Adrenal gland (tissue), 9 donors: ENCODE measurements at regions not wholly inside any gene's neighbourhood (a gene's known extent, or its start where the extent isn't known, plus 50 kb on each side); places are given as distances from the start of the nearest gene placed in this dataset.

Experiments
- DNase-seq, 7 donors: peaks; one replicate each; pipeline ENCODE4 v3.0.0-alpha.2; 2019 to 2020
- H3K27ac ChIP-seq, 5 donors: fragments of 200-600 bp; sonication (generic) in 4 of 5; 1 replicate in 3 of 5; 2 replicates in 2 of 5; pipeline versions ENCODE4 v1.5.1 to v1.8.0; 2016 to 2020; ENCODE audit warnings: mild to moderate bottlenecking in 1 of 5
- H3K27me3 ChIP-seq: fragments of 200-600 bp; 2 replicates; pipeline ENCODE4 v1.8.0; 2021
- H3K36me3 ChIP-seq, 2 donors: fragments of 200-600 bp; replicated peaks in 1 of 2; 1 replicate in 1 of 2; 2 replicates in 1 of 2; pipeline versions ENCODE4 v1.5.1 to v1.8.0; 2018 to 2022
- H3K4me1 ChIP-seq, 2 donors: fragments of 200-600 bp; replicated peaks in 1 of 2; 1 replicate in 1 of 2; 2 replicates in 1 of 2; pipeline versions ENCODE4 v1.5.1 to v1.8.0; 2018 to 2021
- H3K4me3 ChIP-seq, 4 donors: fragments of 200-600 bp; sonication (generic) in 3 of 4; one replicate each; pipeline ENCODE4 v1.5.1; 2016 to 2018
- H3K9me3 ChIP-seq, 3 donors: fragments of 200-600 bp; sonication (generic) in 1 of 3; replicated peaks in 1 of 3; 1 replicate in 2 of 3; 2 replicates in 1 of 3; pipeline versions ENCODE4 v1.5.1 to v1.8.0; 2016 to 2021
- POLR2A ChIP-seq, 2 donors: fragments of 450-650 bp; IDR thresholded peaks; one replicate each; pipeline ENCODE4 v1.6.1; 2017; ENCODE audit warnings: antibody characterized with exemption in 2 of 2, mild to moderate bottlenecking in 2 of 2, moderate library complexity in 1 of 2
- WGBS, 4 donors: extraction: QIAGEN DNeasy Blood & Tissue Kit in 2 of 4; methylation state at CpG; one replicate each; pipeline versions ENCODE4 v1.1.5 to v1.1.7; 2013 to 2017; 5-methylcytosine and 5-hydroxymethylcytosine counted together
- intact Hi-C, 2 donors: fragments of 100-400 bp; cut with DNase I; formaldehyde crosslinking; loops; one replicate each; pipeline versions ENCODE4 v1.14.1 to v1.15.0; 2022 to 2023
- TF ChIP-seq, protein P1 (sequence below), 6 experiments: fragments of 450-650 bp in 4 of 6; fragments of 200-600 bp in 2 of 6; sonication (generic) in 1 of 6; IDR thresholded peaks; 1 replicate in 5 of 6; 2 replicates in 1 of 6; pipeline versions ENCODE4 v1.5.1 to v1.8.0; 2016 to 2021; ENCODE audit warnings: antibody characterized with exemption in 6 of 6, mild to moderate bottlenecking in 2 of 6, moderate library complexity in 1 of 6
- donor health status: healthy with polysubstance abuse.
- donor health status: Bipolar disorder and iron deficiency.
- donor health status: DM: yes; HTN: yes; CAD: no.
- donor health status: DM: no; HTN: no; CAD: no.
- donor health status: DM: no; HTN: no; CAD: no.

DNA sequence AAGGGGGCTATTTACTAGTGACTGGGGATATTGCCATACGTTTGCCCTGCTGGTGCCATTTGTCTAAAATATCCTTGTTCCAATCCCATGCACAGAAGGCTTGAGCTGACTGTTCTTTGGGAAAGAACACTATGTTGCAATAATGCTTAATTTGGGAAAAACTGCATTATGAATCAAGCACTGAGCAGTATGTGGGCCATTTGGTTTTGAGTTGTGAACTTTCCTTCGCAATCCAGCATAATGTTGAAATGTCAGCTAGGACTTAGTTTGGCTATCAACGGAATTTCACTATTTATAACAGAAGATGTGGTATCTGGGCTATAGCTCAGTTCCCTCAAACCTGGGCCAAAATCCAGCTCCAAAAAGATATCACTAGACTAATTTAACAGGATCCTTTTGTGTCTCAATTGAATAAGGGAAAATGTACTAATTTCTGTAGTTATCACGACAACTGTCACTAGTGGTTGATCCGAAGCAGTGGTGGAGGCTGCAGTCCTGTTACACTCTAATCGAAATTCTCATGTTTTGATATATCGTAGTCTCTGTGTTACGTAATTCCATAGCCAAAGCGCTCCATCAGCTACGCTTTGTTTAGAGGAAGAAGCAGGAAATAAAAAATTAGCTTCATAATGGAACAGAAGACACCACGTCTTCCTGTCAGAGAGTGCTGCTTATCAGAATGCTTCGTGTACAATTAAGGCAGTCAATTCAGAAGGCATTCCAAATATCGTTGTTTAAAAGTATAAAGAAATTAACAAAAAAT is 686.8 kb upstream of the SALL3 start:
- intact Hi-C loops: no loop called here
- H3K4me1 ChIP-seq: no peaks in the 10 kb centered on the region
- no peaks in the 10 kb centered on the region for H3K27me3 ChIP-seq
- H3K36me3 ChIP-seq: no peaks in the 10 kb centered on the region
- TF ChIP-seq, protein P1, sequence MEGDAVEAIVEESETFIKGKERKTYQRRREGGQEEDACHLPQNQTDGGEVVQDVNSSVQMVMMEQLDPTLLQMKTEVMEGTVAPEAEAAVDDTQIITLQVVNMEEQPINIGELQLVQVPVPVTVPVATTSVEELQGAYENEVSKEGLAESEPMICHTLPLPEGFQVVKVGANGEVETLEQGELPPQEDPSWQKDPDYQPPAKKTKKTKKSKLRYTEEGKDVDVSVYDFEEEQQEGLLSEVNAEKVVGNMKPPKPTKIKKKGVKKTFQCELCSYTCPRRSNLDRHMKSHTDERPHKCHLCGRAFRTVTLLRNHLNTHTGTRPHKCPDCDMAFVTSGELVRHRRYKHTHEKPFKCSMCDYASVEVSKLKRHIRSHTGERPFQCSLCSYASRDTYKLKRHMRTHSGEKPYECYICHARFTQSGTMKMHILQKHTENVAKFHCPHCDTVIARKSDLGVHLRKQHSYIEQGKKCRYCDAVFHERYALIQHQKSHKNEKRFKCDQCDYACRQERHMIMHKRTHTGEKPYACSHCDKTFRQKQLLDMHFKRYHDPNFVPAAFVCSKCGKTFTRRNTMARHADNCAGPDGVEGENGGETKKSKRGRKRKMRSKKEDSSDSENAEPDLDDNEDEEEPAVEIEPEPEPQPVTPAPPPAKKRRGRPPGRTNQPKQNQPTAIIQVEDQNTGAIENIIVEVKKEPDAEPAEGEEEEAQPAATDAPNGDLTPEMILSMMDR (IDR thresholded peaks at IDR 0.05): no peak
- TF ChIP-seq POLR2A (IDR thresholded peaks at IDR 0.05): no peak
- 60 to 67% (median 64%) methylated on average over 13 of the region's 13 CpGs for WGBS, 4 donors
- H3K9me3 ChIP-seq: no peaks in the 10 kb centered on the region
- no peak overlapping the region for H3K4me3 ChIP-seq
- no peak overlapping the region for H3K27ac ChIP-seq
- DNase-seq: no peak

DNA sequence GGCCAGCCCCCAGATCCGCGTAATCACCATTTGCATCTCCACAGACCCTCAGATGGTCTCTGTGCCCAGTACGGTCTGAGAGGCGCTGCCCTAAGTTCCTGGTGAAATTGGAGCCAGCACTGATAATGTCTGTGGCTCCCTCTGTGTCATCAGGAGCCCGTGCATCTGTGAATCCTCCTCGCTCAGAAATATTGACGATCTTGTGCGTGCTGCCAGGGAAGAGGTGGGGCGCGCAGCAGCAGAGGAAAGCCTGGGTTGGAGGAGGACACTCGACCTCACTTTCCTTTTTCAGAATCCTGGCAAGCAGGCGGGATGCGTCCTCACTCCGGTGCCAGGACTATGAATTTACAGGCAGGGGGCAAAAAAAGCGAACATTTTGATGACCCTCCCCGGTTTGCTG is 686.1 kb upstream of the SALL3 start:
- 25 to 56% (median 37%) methylated on average over 12 to 16 of the region's 16 CpGs for whole genome bisulfite sequencing, 4 donors
- no peaks in the 10 kb centered on the region for H3K27me3 ChIP-seq
- no peak for DNase-seq
- no peaks in the 10 kb centered on the region for H3K9me3 ChIP-seq
- H3K4me1 ChIP-seq: no peaks in the 10 kb centered on the region
- H3K4me3 ChIP-seq: no peak overlapping the region
- TF ChIP-seq, protein P1 (IDR thresholded peaks at IDR 0.05): no peak
- H3K36me3 ChIP-seq: no peaks in the 10 kb centered on the region
- intact Hi-C loops: no loop called here
- no peak overlapping the region for H3K27ac ChIP-seq

DNA sequence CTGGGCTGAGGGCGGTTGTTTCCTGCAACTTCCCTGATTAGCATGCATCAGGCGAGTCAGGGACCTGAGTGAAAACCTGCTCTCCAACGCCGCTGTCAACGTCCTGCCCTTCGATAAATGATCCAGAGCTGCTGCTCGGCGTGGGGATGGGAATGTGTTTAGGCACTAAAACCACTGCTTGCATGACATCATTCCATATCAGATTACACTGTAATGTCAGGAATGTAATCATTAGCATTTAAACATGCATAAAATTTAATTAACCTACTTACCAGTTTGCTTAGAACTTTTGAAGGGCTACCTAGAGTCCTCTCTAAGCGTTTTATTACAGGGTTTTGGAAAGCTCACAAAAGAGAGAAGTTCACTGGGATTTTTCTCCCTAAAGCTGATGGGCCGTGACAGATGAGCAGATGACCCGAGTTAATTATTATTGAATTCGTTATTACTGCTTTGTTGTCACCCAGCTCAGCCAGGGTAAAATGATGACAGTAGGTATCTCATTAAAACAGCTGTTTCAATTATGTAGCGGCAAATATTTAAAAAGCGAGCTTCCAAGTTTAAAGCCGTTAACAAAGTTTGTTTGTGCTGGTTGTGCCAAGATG is 685.6 kb upstream of the SALL3 start:
- Histone ChIP-seq H3K4me3 (no peak overlapping the region), H3K27me3 (no peaks in the 10 kb centered on the region), H3K4me1 (no peaks in the 10 kb centered on the region), H3K9me3 (no peaks in the 10 kb centered on the region), H3K27ac (no peak overlapping the region), H3K36me3 (no peaks in the 10 kb centered on the region)
- DNase-seq: no peak
- 40 to 52% (median 46%) methylated on average over 10 to 15 of the region's 15 CpGs for WGBS, 4 donors
- TF ChIP-seq POLR2A (IDR thresholded peaks at IDR 0.05): no peak
- TF ChIP-seq, protein P1 (IDR thresholded peaks at IDR 0.05): no peak
- intact Hi-C loops: no loop called here

DNA sequence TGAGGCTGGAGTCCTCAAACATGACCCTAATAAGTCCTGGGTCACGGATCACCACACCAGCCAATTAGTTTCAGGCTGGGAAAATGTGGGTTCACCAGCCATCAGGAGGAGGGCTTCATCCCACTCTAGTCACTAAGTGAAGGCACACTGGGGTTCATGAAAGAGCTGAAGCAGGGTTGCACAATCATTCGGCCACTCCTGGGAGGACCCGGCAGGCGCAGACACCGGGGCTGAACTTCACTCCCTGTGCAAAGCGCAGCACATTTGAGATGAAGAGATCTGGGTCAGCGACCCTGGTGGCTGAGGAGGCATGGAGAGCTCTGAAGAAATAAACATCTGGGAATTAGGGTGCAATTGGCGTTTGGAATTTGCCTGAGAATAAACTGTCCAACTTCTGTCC is 684.4 kb upstream of the SALL3 start:
- 71 to 85% (median 79%) methylated on average over 7 to 8 of the region's 8 CpGs for WGBS, 4 donors
- TF ChIP-seq POLR2A (IDR thresholded peaks at IDR 0.05): no peak
- TF ChIP-seq, protein P1 (IDR thresholded peaks at IDR 0.05): no peak

More for the DNA sequence above, 684.4 kb upstream of the SALL3 start:
- H3K27me3 ChIP-seq: no peaks in the 10 kb centered on the region
- H3K4me3 ChIP-seq: no peak overlapping the region
- H3K9me3 ChIP-seq: no peaks in the 10 kb centered on the region
- intact Hi-C loops: no loop called here
- H3K4me1 ChIP-seq: no peaks in the 10 kb centered on the region
- H3K27ac ChIP-seq: no peak overlapping the region
- no peaks in the 10 kb centered on the region for H3K36me3 ChIP-seq
- no peak for DNase-seq
